CD4-positive, alpha-beta T cell treated with Interleukin-15 for 1 hour (primary cell): ENCODE measurements at regions not wholly inside any gene's neighbourhood (a gene's known extent, or its start where the extent isn't known, plus 50 kb on each side); places are given as distances from the start of the nearest gene placed in this dataset.

ENCODE experiments used
- DNase-seq: peaks from one replicate; pipeline ENCODE4 v3.0.0-alpha.2; 2020

DNA sequence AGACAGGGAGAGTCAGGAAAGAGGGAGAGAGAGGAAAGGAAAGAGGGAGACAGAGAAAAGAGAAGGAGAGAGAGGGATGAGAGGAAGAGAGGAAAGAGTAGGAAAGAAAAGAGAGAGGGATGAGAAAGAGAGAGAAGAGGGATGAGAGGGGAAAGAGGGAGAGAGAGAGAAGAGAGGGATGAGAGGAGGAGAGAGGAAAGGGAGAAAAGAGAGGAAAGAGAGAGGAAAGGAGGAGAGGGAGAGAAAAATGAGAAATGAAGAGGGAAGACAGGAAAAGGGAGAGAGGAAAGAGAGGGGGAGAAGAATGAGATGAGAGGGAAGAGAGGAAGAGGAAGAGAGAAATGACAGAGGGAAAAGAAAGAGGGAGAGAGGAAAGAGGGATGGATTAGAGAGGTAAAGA, 207.0 kb upstream of the SKOR2 start:
- no peak for DNase-seq

DNA sequence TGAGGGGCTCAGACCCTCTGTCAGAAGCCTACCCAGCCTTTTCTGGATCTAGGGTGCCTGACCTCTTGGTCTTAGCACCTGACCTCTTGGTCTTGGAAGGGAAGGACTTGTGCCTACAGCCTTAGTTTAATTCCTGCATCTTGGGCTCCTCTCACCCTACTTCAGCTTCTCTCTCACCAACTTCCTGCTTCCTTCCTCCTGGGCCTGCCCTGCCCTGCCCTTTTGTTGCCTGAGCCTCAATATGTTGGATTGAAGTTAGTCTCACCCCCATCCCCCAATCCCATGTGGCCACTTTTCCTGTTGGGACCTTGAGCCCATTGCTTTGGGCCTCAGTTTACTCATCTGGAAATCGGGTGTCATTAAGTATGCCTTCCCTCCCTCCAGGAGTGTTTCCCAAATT, 206.2 kb upstream of the SKOR2 start:
- DNase-seq, result no peak

DNA sequence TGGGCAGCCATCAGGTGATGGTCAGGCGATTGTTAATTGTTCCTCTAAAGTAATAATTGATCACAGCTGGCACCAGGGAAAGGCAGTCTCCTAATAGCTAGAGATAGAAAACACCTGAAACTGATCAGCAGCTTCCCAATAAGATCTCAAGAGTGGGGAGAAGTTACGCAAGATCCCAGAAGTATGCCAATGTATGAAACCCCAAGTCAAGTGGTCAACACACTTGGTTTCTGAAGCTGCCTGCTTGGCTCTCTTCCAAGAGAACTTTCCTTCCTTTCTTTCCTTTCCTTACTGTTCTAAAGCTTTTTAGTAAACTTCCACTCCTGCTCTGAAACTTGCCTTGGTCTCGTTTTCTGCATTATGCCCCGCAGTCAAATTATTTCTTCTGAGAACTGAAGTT, 201.6 kb upstream of the SKOR2 start:
- no peak for DNase-seq

DNA sequence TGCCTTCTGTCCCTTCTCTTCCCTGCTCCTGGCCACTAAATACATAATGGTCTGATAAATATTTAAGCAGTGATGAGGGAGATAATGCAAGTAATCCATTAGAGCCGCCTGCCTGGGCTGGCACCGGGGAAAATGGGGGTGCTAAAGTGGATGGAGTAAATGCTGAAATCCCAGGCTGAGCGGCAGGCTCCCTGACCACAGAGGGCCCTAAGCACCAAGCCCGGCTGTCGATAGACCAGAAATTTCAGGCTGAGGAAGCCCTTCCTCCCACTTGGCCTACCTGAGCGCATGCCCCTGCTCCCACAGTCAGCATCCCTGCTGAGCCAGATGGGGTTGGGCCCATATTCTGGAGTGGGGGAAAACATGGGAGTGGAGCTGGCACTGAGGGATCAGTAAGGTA, 197.5 kb upstream of the SKOR2 start:
- no peak for DNase-seq

DNA sequence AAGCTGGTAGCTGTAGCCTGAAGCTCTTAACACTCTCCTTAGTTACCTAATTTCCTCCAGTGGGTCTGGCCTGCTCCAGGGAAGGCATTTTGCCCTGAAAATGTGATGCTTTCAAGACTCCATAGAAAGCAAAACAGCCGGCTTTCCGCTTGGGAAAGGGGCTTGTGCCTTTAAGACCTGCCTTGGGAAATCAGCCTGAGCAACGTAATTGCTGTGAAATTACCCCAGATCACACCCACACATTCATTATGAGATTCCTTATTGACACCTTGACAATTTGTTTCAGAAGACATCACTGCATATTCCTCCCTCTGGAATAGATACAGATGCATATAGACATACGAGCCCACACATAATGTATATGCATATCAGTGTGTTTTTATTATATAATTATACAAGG, 190.5 kb upstream of the SKOR2 start:
- DNase-seq, result no peak

DNA sequence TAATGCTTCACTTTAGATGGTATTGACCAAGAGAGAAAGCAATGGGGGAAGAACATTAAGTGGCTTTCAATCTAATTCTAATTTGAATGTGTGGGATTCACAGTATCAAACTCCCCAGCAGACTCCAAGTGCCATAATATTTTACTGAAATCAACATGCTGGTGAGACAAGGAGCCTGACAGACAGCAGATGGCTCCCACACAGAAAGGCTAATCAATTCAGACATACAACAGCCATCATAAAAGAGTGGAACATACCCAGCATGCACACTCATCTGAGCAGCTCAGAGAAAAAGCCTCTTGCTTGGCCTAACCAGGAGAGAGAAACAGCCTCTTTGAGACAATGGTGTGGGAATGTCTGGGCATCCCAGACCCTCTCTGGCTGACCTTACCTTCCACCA, 186.5 kb upstream of the SKOR2 start:
- no peak for DNase-seq

DNA sequence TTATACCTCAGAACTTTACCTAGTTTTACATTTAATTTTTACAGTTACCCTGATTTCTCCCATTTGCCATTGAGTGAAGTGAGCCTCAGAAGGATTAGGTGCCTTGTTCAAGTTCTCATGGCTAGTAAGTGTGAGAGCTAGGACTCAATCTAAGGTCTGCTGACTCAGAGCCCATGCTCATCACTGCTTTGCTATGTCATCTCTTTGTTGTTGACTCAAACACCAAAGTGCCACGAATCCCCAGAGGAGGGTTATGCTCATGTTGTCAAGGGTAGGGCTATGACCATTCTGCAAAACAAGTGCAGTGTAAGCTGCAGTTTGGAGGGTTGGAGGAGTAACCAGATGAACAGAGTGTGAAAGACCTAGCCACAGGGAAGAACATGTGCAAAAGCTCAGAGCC, 185.4 kb upstream of the SKOR2 start:
- DNase-seq, result no peak

DNA sequence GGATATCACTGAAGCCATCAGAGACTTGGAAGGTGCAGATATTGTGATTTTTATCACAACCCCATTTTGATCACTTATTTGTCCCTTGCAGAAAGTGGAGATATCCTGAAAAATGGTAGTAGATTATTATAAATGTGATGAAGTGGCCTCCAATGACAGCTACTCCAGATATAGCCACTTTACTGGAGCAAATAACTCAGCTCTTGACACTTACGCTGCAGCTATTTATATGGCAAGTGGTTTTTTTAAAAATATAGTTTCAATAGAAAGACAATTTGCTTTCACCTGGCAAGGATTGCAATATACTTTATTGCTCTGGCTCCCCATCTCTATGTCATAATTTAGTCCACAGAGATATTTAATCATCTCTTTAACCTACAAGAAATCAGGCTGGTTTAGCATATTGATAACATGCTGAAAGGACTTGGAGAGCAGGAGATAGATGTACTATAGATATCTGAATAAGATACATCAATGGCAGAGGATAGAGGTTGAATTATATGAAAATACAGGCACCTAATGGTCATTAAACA, 182.8 kb upstream of the SKOR2 start:
- DNase-seq, result no peak

DNA sequence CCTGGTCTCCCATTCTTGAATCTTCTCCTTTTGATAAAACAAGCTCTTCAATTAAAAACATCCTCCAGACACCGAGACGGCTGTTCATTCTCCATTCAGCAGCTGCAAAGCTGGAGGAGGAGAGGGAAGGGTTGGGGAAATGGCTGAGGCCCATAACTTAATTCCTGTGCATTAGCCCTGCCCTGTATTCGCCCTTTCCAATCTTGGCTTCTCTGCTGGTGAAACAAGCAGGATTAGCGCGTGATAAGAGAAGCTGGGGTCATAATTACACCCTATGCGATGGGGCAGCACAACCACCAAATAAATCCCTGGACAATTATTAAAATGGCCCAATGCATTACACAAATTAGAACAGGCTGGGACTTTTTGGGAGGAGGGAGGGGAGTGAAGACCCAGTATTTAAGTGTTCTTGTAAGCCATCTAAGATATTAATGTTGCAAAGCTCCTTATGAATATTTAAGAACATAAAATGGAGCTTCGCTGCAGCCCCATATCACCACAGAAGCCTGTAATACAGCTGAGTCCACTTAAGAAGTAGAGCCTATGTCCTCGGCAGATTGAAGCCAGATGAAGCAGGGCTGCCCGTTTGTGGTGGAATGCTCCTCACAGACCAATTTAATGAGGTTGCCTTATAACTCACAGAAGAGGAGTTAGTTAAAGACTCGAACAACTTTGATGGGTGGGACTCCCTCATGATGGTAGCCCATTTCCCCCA, 176.6 kb upstream of the SKOR2 start:
- DNase-seq, result no peak

DNA sequence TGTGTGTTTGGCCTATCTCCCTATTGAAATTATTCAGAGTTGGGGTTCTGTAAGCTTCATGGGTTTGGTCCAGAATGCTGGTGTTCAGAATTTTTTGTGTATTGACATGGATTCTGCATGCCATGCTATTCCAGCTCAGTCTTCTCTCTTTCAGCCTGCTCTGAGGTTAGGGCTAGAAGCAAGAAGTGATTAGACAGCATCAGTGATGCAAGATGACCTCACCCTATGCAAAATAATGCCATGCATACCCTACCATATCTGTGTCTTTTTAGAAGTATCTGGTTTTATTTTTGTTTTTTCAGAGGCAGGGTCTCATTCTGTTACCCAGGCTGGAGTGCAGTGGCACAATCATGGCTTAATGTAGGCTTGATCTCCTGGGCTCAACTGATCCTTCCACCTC, 175.6 kb upstream of the SKOR2 start:
- DNase-seq, result no peak

DNA sequence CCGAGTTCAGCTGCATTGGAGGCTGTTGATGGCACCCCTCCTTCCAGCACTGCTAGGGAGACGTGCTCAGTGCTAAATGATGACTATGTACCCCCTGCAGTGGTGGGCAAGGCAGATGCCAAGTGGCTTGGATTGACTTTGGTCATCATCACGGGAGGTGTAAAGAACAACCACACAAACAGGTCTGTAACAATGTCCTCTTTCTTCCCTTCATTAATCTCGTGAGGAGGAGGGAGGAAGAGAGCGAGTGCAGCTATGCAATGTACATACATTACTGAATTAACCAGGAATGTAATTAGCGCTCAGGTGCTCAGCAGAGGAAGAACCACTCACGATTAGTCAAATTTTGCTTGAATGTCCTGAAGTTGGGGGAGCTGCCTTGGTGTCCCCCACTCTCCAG, 173.9 kb upstream of the SKOR2 start:
- no peak for DNase-seq

DNA sequence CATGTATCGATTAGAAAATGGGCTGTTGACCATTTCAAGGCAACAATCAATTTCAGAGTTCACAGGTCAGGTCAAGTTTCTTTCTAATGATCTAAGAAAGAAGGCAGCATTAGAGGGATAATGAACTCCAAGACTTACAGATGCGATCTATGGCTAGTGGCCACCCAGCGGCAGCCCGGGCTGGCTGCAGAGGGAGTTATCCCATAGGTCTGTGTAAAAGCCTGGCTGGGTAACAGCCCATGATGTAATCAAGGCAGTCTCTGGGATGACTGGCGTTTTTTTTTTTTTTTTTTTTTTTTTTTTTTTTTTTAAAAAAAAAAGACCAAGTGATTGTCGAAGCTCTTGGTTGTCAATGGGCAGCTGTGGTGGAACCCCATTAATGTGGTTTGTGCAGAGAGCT, 171.1 kb upstream of the SKOR2 start:
- DNase-seq, result no peak

DNA sequence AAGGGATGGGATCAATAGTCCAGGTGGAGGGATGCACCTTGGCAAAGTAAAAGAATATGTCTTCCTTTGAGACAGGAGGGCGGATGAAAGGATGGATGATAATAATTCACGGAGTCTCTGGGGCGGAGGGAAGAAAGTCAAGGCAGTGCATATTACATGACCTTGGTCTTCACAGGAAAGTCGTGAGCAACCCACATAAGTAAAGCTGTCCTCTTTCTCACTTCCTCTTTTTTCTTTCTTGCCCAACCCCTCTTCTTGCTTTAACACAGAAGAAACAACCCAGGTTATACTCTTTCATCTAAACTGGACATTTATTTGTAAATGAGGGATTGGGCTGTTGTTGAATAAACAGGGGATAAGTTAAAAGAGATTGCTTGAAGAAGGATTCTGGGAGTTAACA, 168.7 kb upstream of the SKOR2 start:
- DNase-seq, result no peak

DNA sequence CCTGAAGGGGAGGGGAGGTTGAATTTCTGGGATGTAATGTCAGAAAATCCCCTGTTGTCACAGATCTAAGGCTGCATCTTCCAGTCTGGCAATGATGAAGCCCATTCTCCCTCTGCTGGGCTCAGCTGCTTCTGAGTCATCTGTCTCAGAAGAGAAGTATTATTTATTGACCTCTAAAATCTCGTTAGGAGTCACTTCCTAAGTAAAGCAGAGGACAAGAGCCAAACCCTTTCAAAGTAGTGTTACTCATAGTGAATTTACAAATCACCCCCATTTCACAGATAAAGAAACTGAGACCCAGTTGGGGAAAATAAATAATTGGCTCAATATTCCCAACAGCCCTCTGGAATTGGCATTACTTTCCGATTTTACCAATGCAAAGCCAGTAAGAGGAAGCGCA, 167.3 kb upstream of the SKOR2 start:
- no peak for DNase-seq

DNA sequence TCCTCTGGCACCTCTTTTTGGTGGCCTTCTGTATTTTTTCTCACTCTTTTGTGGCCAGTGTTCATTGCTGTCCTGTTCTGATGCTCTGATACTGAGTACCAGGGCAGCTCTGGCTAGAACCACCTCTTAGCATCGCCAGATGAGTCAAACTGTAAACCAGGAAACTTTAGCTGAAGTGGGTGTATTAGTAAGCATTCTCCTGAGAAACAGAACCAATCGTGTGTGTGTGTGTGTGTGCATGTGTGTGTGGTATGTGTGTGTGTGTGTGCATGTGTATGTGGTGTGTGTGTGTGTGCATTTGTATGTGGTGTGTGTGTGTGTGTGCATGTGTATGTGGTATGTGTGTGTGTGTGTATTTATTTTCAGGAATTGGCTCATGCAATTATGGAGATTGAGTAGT, 166.3 kb upstream of the SKOR2 start:
- no peak for DNase-seq

DNA sequence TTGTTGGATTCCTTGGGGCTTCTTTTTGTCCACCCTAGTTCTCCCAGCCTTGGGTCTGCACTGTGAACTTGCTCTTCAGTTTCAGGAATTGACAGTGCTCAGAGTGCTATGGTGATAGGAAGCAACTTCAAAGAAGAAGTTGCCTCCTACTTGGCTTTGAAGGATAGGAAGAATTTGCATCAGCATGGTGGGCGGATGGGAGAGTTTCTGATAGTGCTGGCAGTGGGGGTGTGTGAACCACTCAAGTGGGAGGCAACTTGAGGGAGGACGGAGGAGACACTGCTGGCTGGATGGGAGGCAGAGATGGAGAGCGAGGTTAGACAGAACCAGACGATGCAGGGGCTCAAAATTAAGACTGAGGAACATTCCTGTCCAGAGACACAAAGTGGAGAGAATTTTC, 164.4 kb upstream of the SKOR2 start:
- no peak for DNase-seq

DNA sequence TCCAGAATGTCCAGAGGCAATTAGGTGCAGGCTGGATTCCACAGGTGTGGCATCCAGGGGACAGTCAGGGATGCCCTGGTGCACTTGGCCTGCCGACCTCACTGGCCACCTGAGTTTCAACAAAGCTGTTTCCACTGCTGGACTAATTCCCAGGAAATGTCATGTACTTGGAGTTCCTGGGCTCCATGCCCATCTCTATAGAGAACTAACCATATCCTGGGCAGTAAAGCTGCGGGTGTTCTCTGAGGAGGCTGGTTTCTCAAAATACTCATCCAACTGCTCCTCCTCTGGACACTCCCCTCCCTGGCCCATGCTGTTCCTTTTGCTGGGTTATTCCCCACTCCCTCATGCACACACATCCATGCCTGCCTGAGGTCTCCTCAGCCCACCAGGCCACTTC, 161.9 kb upstream of the SKOR2 start:
- no peak for DNase-seq

DNA sequence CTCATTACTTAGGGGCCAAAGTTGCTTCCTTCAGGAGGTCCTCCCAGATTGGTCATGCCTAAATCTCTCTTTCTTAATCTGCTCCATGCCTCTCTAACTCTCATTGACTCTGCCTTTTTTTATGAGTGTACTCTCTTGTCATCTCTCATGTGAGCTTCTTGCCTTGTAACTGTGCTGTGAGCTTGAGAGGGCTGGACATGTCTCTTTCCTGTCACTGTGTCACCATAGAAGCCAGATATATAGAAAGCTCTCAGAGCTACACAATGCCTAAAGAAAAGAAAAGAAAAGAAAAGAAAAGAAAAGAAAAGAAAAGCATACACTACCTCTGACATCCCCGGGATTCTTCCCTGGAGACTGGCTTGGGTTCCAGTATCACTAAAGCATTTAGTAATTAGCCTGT, 161.5 kb upstream of the SKOR2 start:
- no peak for DNase-seq

DNA sequence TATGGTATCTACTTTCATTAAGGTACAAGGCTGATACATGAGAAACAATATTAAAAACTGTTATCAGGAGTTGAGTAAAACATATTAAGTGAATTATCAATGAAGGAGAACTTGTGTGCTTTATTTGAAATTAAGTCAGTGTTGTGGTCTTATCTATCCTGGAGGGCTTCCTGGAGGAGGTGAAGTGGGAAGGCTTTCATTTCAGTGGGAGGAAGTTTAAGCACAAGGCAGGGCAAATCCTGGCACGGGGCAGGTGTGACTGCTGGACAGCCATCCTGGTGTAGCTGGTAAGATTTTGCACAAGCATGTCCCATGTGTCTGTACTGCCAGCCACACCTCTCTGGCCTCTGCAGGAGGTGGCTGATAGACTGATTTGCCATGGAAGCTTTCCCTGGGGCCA, 159.7 kb upstream of the SKOR2 start:
- no peak for DNase-seq

DNA sequence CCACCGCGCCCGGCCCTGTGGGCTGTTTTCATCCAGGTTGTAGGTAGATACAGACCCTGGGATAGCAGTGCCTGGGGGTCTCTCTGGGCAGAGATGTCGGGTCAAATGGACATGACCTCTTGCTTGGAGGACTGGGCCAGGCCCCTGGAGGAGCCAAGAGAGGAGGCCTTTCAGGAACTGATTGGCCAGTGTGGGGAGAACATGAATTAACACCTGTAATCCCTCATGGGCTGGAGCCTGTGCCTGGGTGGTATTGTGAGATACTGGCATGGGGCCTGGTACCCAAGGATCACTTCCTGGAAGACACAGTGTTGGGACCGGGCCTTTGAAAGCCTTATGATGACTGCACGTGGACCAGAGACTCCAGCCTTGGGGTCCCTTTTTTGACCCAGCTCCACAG, 158.7 kb upstream of the SKOR2 start:
- DNase-seq, result no peak

DNA sequence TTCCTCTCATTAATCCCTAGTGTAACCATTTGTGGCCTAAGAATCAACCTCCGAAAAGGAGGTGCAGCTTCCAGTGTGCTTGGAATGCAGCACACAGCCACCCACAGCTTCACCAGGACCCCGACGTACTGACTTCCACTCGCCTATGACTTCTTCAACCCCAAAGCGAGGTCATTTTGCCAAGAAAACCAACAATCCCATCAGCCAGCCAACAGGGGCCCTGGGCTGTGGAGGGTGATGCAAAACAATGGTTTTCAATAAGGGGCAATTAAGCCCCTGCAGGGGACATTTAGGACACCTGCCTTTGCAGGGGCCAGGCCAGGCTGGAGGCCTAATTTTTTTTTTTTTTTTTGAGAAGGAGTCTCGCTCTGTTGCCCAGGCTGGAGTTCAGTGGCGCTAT, 158.1 kb upstream of the SKOR2 start:
- no peak for DNase-seq

DNA sequence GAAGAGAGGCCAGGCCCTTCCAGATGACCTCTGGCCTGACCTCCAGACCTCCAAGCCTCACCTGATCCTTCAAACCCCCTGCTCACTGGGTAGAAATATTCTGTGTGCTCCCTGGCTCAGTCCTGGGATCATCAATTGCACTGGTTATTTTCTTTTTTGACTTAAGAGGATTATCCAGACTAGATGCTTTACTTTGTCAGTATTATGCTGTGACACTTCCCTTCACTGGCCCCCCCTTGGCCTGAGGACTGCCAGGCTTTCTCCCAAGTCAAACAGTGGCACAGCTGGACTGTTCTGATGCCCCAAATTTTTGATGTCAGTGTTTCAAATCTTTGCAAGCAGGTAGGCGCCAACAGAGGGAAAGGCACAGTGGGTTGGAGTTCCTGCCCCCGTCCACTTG, 156.3 kb upstream of the SKOR2 start:
- no peak for DNase-seq

DNA sequence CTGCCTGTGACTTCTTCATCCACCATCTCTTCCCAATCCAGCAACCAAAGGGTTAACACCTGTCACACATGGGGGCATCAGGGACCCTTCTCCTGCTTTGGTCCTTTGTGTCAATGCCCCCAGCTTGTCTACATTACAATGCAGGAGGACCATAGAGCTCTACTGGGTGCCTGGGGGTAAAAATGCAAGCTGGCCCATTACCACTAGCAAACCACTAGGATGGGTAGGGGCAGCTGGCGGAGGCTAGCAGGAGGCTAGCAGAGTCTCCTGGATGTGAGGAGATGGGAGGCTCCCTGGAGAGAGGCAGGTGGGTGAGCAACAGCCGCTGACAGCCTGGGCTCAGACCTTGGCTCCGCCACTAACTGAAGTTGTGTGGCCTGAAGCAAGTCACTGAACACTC, 153.4 kb upstream of the SKOR2 start:
- no peak for DNase-seq

DNA sequence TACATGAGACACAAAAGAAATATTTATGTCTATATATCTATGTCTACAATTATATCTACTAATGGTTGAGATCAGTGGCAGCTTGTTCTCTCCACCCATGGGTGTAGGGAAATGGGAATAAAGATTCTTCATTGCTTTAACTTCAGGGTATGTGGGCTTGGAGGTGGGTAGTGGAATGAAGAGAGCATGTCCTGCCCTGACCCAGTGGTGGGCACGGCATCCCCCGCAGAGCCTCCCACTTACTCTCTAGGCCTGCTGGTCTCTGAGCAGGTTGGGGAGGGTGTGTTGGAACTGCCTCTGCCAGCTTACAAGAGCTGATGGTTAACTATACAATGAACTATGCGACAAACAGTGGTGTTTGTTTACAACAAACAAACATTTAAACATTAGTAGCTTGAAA, 152.5 kb upstream of the SKOR2 start:
- no peak for DNase-seq

DNA sequence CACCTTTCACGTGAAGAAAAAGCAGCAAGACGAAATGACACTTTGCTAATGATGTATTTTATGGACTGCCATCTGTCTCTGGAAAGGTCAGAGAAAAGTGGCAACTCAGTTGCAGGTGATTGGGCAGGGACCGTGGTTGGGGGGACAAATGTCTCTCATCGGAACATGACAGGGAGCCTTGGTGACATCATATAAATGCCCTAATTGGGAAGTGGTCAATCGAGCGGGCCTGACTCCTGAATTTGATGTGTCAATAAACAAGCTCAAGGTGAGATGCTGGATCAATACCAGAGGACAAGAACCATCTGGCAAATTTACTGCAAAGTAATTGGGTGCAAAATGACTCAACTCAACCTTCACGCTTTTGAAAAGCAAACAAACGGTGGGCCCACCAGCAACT, 151.9 kb upstream of the SKOR2 start:
- DNase-seq, result no peak

DNA sequence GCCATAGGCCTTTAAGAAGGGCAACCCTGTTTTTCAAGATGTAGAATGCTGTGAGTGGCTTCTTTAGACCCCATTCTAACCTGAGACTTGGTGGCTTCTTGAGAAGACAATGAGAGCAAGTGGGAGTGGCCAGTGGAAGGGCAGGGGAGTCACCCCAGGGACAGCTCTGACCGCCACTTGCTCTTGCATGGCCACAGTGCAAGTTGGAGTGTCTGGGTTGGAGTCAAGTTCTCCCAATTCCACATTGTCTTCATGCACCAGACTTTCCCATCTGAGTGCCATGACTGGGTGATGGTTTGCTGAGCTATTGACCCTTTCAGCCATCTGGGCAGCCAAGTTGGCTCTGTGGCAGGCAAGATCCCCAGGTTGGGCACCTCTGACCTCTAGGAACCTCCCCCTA, 148.0 kb upstream of the SKOR2 start:
- DNase-seq, result no peak
